HFFc6 (cell line): ENCODE measurements at regions not wholly inside any gene's neighbourhood (a gene's known extent, or its start where the extent isn't known, plus 50 kb on each side); places are given as distances from the start of the nearest gene placed in this dataset.

Experiments
- DNase-seq: peaks from one replicate; pipeline ENCODE4 v3.0.0-alpha.2; 2018
- H3K27ac Mint-ChIP-seq: 2 replicates; pipeline ENCODE4 v1.8.0; 2020; ENCODE audit warnings: mild to moderate bottlenecking, mixed read lengths
- H3K27me3 Mint-ChIP-seq: 2 replicates; pipeline ENCODE4 v1.8.0; 2021; ENCODE audit warnings: mild to moderate bottlenecking, moderate library complexity, mixed read lengths; ENCODE audit not compliant: insufficient read depth
- H3K36me3 Mint-ChIP-seq: 2 replicates; pipeline ENCODE4 v1.8.0; 2021; ENCODE audit warnings: low read depth, mixed read lengths
- H3K4me1 Mint-ChIP-seq: 2 replicates; pipeline ENCODE4 v1.8.0; 2020; ENCODE audit warnings: low read depth, mixed read lengths
- H3K4me3 Mint-ChIP-seq: 2 replicates; pipeline ENCODE4 v1.8.0; 2020; ENCODE audit warnings: mild to moderate bottlenecking, moderate library complexity, mixed read lengths
- H3K9me3 Mint-ChIP-seq: 2 replicates; pipeline ENCODE4 v1.8.0; 2020; ENCODE audit warnings: mild to moderate bottlenecking, mixed read lengths
- TF ChIP-seq, protein P1 (sequence below): fragments of 200-600 bp; sonication (generic); IDR thresholded peaks from 2 replicates; pipeline ENCODE4 v1.5.0; 2021; ENCODE audit warnings: antibody characterized with exemption, mild to moderate bottlenecking

GRCh38 chr12:28108599-28108998 is 81.7 kb upstream of the CCDC91 start:
- H3K36me3 Mint-ChIP-seq = no peaks in the 10 kb centered on the region
- DNase-seq = no peak
- H3K27me3 Mint-ChIP-seq = no peaks in the 10 kb centered on the region
- no peaks in the 10 kb centered on the region; the same call in 1 of the 2 replicates for H3K9me3 Mint-ChIP-seq
- no peak overlapping the region for H3K4me3 Mint-ChIP-seq
- H3K4me1 Mint-ChIP-seq = peaks cover 39% of the 10 kb centered on the region
- no peak overlapping the region for H3K27ac Mint-ChIP-seq
- TF ChIP-seq, protein P1, sequence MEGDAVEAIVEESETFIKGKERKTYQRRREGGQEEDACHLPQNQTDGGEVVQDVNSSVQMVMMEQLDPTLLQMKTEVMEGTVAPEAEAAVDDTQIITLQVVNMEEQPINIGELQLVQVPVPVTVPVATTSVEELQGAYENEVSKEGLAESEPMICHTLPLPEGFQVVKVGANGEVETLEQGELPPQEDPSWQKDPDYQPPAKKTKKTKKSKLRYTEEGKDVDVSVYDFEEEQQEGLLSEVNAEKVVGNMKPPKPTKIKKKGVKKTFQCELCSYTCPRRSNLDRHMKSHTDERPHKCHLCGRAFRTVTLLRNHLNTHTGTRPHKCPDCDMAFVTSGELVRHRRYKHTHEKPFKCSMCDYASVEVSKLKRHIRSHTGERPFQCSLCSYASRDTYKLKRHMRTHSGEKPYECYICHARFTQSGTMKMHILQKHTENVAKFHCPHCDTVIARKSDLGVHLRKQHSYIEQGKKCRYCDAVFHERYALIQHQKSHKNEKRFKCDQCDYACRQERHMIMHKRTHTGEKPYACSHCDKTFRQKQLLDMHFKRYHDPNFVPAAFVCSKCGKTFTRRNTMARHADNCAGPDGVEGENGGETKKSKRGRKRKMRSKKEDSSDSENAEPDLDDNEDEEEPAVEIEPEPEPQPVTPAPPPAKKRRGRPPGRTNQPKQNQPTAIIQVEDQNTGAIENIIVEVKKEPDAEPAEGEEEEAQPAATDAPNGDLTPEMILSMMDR = no peak

GRCh38 chr12:28110329-28110728 is 79.9 kb upstream of the CCDC91 start:
- Mint-ChIP-seq H3K9me3 (no peaks in the 10 kb centered on the region; the same call in 1 of the 2 replicates), H3K27ac (no peak overlapping the region), H3K27me3 (no peaks in the 10 kb centered on the region), H3K36me3 (no peaks in the 10 kb centered on the region), H3K4me3 (no peak overlapping the region), H3K4me1 (peaks cover 37% of the 10 kb centered on the region)
- TF ChIP-seq, protein P1 = peak; percentile 24; the same call in 1 of the 2 replicates
- no peak for DNase-seq

- Mint-ChIP-seq H3K9me3 (no peaks in the 10 kb centered on the region), H3K27me3 (no peaks in the 10 kb centered on the region), H3K4me1 (peaks cover 16% of the 10 kb centered on the region), H3K4me3 (no peak overlapping the region), H3K27ac (peak overlapping the region; percentile 3; the same call in 1 of the 2 replicates), H3K36me3 (no peaks in the 10 kb centered on the region)
- TF ChIP-seq, protein P1 = no peak
- peak; percentile 24 for DNase-seq
Measured at GRCh38 chr12:28114488-28114887, 75.8 kb upstream of the CCDC91 start.

GRCh38 chr12:28121433-28121832 is 68.8 kb upstream of the CCDC91 start:
- DNase-seq = no peak
- Mint-ChIP-seq H3K9me3 (no peaks in the 10 kb centered on the region), H3K4me3 (no peak overlapping the region), H3K27me3 (peaks cover 2% of the 10 kb centered on the region; the same call in 1 of the 2 replicates), H3K27ac (no peak overlapping the region), H3K36me3 (no peaks in the 10 kb centered on the region), H3K4me1 (peaks cover 22% of the 10 kb centered on the region)
- TF ChIP-seq, protein P1 = no peak

DNA sequence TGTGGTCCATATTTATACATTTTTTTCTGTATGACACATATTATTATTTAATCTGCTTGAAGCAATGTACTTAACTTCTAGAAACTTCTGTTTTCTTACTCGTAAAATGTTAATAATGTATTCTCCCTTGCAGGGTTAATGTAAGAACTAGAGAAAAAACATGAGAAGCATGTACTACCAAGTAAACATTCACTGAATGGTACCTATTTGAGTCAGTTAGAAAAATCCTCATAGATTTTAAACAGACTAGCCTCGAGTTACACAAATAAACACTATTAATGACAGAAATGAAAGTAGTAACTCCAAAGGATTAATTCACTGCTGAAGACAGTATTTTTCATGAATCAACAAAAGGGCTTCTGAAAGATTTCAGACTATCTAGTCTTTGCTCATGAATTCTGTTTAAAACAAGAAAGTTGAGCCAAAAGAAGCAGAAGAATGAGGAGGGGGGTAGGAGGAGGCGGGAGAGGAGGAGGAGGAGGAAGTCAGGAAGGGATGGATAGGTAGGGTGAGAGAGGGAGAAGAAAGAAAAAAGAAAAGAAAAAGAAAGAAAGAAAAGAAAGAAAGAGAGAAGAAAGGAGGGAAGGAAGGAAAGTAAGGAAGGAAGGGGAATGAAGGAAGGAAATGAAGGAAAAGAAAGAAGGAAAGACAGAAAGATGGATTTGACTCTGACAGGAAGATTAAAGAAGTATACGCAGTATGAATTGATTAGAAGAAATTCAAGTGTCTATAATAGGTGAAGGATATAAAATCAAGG is 68.2 kb upstream of the CCDC91 start:
- DNase-seq = no peak
- H3K27me3 Mint-ChIP-seq = peaks cover 2% of the 10 kb centered on the region; the same call in 1 of the 2 replicates
- H3K27ac Mint-ChIP-seq = peak overlapping the region; percentile 19

More for the DNA sequence above, 68.2 kb upstream of the CCDC91 start:
- H3K4me3 Mint-ChIP-seq = peak overlapping the region; percentile 27; the same call in 1 of the 2 replicates
- TF ChIP-seq, protein P1 = no peak
- H3K36me3 Mint-ChIP-seq = no peaks in the 10 kb centered on the region
- H3K9me3 Mint-ChIP-seq = no peaks in the 10 kb centered on the region
- peaks cover 20% of the 10 kb centered on the region for H3K4me1 Mint-ChIP-seq
